CD14-positive monocyte (primary cell): ENCODE measurements at regions not wholly inside any gene's neighbourhood (a gene's known extent, or its start where the extent isn't known, plus 50 kb on each side); places are given as distances from the start of the nearest gene placed in this dataset.

Experiments used
- DNase-seq, 3 donors: peaks; one replicate each; pipeline ENCODE4 v3.0.0-alpha.2; 2011 to 2022
- H2AFZ ChIP-seq: 2 replicates; pipeline ENCODE4 v1.6.0; 2012; ENCODE audit warnings: mild to moderate bottlenecking, low read depth, low read length, inconsistent platforms; ENCODE audit not compliant: insufficient read depth, poor library complexity, severe bottlenecking
- H3K27ac ChIP-seq, 2 donors: 1 replicate in 1 of 2; 2 replicates in 1 of 2; pipeline ENCODE4 v1.5.1; 2012 to 2013; ENCODE audit warnings: low read length in 2 of 2, control low read depth in 1 of 2, inconsistent platforms in 1 of 2, low read depth in 1 of 2, mild to moderate bottlenecking in 1 of 2
- H3K27me3 ChIP-seq, 2 donors: one replicate each; pipeline versions ENCODE4 v1.6.0 to v1.6.1; 2011 to 2013; ENCODE audit warnings: low read length in 2 of 2; ENCODE audit not compliant: control insufficient read depth in 2 of 2, insufficient read depth in 2 of 2
- H3K36me3 ChIP-seq, 2 donors: replicated peaks in 1 of 2; 1 replicate in 1 of 2; 2 replicates in 1 of 2; pipeline versions ENCODE4 v1.5.1 to v1.6.1; 2012 to 2013; ENCODE audit warnings: low read length in 2 of 2, control low read depth in 1 of 2, inconsistent platforms in 1 of 2, mild to moderate bottlenecking in 1 of 2; ENCODE audit not compliant: insufficient read depth in 2 of 2, control insufficient read depth in 1 of 2
- H3K4me1 ChIP-seq, 2 donors: 1 replicate in 1 of 2; 2 replicates in 1 of 2; pipeline versions ENCODE4 v1.5.1 to v1.6.1; 2012 to 2013; ENCODE audit warnings: low read length in 2 of 2, control low read depth in 1 of 2, inconsistent platforms in 1 of 2, mild to moderate bottlenecking in 1 of 2, moderate library complexity in 1 of 2; ENCODE audit not compliant: insufficient read depth in 2 of 2, control insufficient read depth in 1 of 2
- H3K4me2 ChIP-seq: replicated peaks from 2 replicates; pipeline ENCODE3; 2012; ENCODE audit warnings: low read length, moderate library complexity, mild to moderate bottlenecking; ENCODE audit not compliant: poor library complexity, severe bottlenecking; ENCODE audit errors: extremely low read depth
- H3K4me3 ChIP-seq, 3 experiments: fragments of 200-600 bp in 1 of 3; sonication (generic) in 1 of 3; replicated peaks in 1 of 3; 1 replicate in 2 of 3; 2 replicates in 1 of 3; pipeline ENCODE4 v1.5.1; 2011 to 2013; ENCODE audit warnings: low read length in 3 of 3, mild to moderate bottlenecking in 3 of 3, control low read depth in 2 of 3, low read depth in 2 of 3, inconsistent platforms in 1 of 3, moderate library complexity in 1 of 3
- H3K79me2 ChIP-seq: 2 replicates; pipeline ENCODE4 v1.6.0; 2012; ENCODE audit warnings: mild to moderate bottlenecking, control low read depth, inconsistent platforms, low read length, moderate library complexity; ENCODE audit not compliant: insufficient read depth
- H3K9ac ChIP-seq: 2 replicates; pipeline ENCODE4 v1.6.0; 2017; ENCODE audit warnings: low read length, mild to moderate bottlenecking; ENCODE audit not compliant: insufficient read depth, poor library complexity, severe bottlenecking
- H3K9me3 ChIP-seq, 2 donors: replicated peaks in 1 of 2; 1 replicate in 1 of 2; 2 replicates in 1 of 2; pipeline versions ENCODE4 v1.5.1 to v1.6.1; 2012 to 2013; ENCODE audit warnings: low read length in 2 of 2, control low read depth in 1 of 2; ENCODE audit not compliant: control insufficient read depth in 1 of 2, insufficient read depth in 1 of 2
- H4K20me1 ChIP-seq: 2 replicates; pipeline ENCODE4 v1.6.0; 2012; ENCODE audit warnings: mild to moderate bottlenecking, low read length, control low read depth, moderate library complexity; ENCODE audit not compliant: insufficient read depth
- H3K27ac Mint-ChIP-seq, 7 donors: one replicate each; pipeline ENCODE4 v1.8.0; 2020; ENCODE audit warnings: mild to moderate bottlenecking in 7 of 7, mixed read lengths in 7 of 7, moderate library complexity in 6 of 7, inconsistent platforms in 2 of 7
- H3K27me3 Mint-ChIP-seq, 3 donors: one replicate each; pipeline ENCODE4 v1.8.0; 2021 to 2022; ENCODE audit warnings: low read depth in 3 of 3, mild to moderate bottlenecking in 3 of 3, mixed read lengths in 3 of 3, moderate library complexity in 3 of 3, inconsistent platforms in 1 of 3
- H3K36me3 Mint-ChIP-seq, 2 donors: one replicate each; pipeline ENCODE4 v1.8.0; 2020; ENCODE audit warnings: mixed read lengths in 2 of 2, inconsistent platforms in 1 of 2, mild to moderate bottlenecking in 1 of 2
- H3K4me1 Mint-ChIP-seq: one replicate; pipeline ENCODE4 v1.8.0; 2020; ENCODE audit warnings: mild to moderate bottlenecking, mixed read lengths
- H3K4me3 Mint-ChIP-seq, 2 donors: one replicate each; pipeline ENCODE4 v1.8.0; 2020; ENCODE audit warnings: mild to moderate bottlenecking in 2 of 2, mixed read lengths in 2 of 2, moderate library complexity in 1 of 2
- H3K9me3 Mint-ChIP-seq, 7 donors: one replicate each; pipeline ENCODE4 v1.8.0; 2020 to 2022; ENCODE audit warnings: mixed read lengths in 7 of 7, mild to moderate bottlenecking in 6 of 7, moderate library complexity in 6 of 7, inconsistent platforms in 2 of 7
- CTCF ChIP-seq: fragments of 200-600 bp; IDR thresholded peaks from one replicate; pipeline ENCODE4 v1.8.0; 2022; ENCODE audit warnings: antibody characterized with exemption, mild to moderate bottlenecking
- whole genome bisulfite sequencing: methylation state at CpG from one replicate; pipeline ENCODE4 v1.1.5; 2013; ENCODE audit warnings: missing lambda C conversion rate; ENCODE audit not compliant: insufficient coverage; 5-methylcytosine and 5-hydroxymethylcytosine counted together
- intact Hi-C, 2 donors: fragments of 100-400 bp; cut with micrococcal nuclease; formaldehyde crosslinking; loops; one replicate each; pipeline versions ENCODE4 v1.15.0 to v1.15.1; 2023

- H3K36me3 ChIP-seq: no peaks in the 10 kb centered on the region
- no peaks in the 10 kb centered on the region for H3K27me3 ChIP-seq
- H4K20me1 ChIP-seq: no peaks in the 10 kb centered on the region
- intact Hi-C loops: no loop called here
- no peak overlapping the region for H3K4me2 ChIP-seq
- TF ChIP-seq CTCF: no peak
- H2AFZ ChIP-seq: no peak overlapping the region
- no peak overlapping the region for H3K4me3 ChIP-seq
- H3K79me2 ChIP-seq: no peaks in the 10 kb centered on the region
- no peak overlapping the region for H3K9ac ChIP-seq
- peaks cover 4 to 6% of the 10 kb centered on the region in 2 donors for H3K9me3 ChIP-seq
- Mint-ChIP-seq H3K9me3 (peaks cover 0 to 4% (median 3%) of the 10 kb centered on the region in 7 donors), H3K4me1 (no peaks in the 10 kb centered on the region), H3K27ac (no peak overlapping the region), H3K4me3 (no peak overlapping the region), H3K27me3 (peaks cover 0 to 2% (median 0%) of the 10 kb centered on the region in 3 donors), H3K36me3 (no peaks in the 10 kb centered on the region)
- H3K27ac ChIP-seq: no peak overlapping the region
- no peaks in the 10 kb centered on the region for H3K4me1 ChIP-seq
- no peak for DNase-seq
- no CpG with 5 or more reads among the region's 6 CpGs for WGBS
These were observed 134.1 kb upstream of the PLSCR5 start for GRCh38 chr3:146739203-146739671.

GRCh38 chr3:146732325-146732724, 127.2 kb upstream of the PLSCR5 start:
- H3K4me1 ChIP-seq: no peaks in the 10 kb centered on the region
- H3K4me2 ChIP-seq: no peak overlapping the region
- H3K4me3 ChIP-seq: no peak overlapping the region
- no peak overlapping the region for H3K27ac ChIP-seq
- no peak overlapping the region for H2AFZ ChIP-seq
- intact Hi-C loops: no loop called here
- 90% methylated on average over 2 of the region's 6 CpGs for WGBS
- H3K36me3 ChIP-seq: no peaks in the 10 kb centered on the region
- DNase-seq: no peak
- peaks cover 0 to 3% of the 10 kb centered on the region in 2 donors for H3K9me3 ChIP-seq
- H3K27ac Mint-ChIP-seq: no peak overlapping the region
- no peak overlapping the region for H3K9ac ChIP-seq
- no peak for TF ChIP-seq CTCF
- H3K27me3 ChIP-seq: no peaks in the 10 kb centered on the region
- no peaks in the 10 kb centered on the region for H3K4me1 Mint-ChIP-seq
- no peak overlapping the region for H3K4me3 Mint-ChIP-seq
- H3K27me3 Mint-ChIP-seq: no peaks in the 10 kb centered on the region
- no peaks in the 10 kb centered on the region for H3K79me2 ChIP-seq
- peaks cover 0 to 6% (median 3%) of the 10 kb centered on the region in 7 donors for H3K9me3 Mint-ChIP-seq
- H3K36me3 Mint-ChIP-seq: no peaks in the 10 kb centered on the region
- no peaks in the 10 kb centered on the region for H4K20me1 ChIP-seq
